ENCODE measurements at regions not wholly inside any gene's neighbourhood (a gene's known extent, or its start where the extent isn't known, plus 50 kb on each side); places are given as distances from the start of the nearest gene placed in this dataset.

DNA sequence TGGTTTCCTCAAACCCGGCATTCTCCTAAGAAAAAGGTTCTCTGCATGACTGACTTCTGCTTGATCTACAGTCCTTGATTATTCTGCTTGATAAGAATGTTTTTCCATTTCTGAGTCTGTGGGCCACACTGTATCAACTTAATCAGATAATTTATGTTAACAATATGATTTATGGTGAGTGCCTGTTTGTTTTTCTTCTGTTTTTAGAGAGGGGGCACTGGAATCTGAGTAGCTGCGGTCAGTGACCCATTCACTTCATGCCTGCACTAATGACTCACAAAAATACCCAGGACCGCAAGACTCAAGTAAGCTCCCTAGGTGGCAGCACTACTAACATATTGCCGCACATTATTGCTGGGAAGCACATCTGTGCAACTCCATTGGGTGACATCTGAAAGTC lies 542.3 kb upstream of the ATXN8OS start:
- TF ChIP-seq, protein P1, sequence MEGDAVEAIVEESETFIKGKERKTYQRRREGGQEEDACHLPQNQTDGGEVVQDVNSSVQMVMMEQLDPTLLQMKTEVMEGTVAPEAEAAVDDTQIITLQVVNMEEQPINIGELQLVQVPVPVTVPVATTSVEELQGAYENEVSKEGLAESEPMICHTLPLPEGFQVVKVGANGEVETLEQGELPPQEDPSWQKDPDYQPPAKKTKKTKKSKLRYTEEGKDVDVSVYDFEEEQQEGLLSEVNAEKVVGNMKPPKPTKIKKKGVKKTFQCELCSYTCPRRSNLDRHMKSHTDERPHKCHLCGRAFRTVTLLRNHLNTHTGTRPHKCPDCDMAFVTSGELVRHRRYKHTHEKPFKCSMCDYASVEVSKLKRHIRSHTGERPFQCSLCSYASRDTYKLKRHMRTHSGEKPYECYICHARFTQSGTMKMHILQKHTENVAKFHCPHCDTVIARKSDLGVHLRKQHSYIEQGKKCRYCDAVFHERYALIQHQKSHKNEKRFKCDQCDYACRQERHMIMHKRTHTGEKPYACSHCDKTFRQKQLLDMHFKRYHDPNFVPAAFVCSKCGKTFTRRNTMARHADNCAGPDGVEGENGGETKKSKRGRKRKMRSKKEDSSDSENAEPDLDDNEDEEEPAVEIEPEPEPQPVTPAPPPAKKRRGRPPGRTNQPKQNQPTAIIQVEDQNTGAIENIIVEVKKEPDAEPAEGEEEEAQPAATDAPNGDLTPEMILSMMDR (conservative IDR thresholded peaks at IDR 0.05; ENCODE audit: low read depth, low read length): no peak
- no peak overlapping the region for H3K9ac ChIP-seq
- no peaks in the 10 kb centered on the region for H3K36me3 ChIP-seq (ENCODE audit: insufficient read depth)
- no peak overlapping the region for H3K27ac ChIP-seq
- no peak overlapping the region for H2AFZ ChIP-seq (ENCODE audit: low read depth)
- H3K27me3 ChIP-seq (ENCODE audit: insufficient read depth, low read depth): no peaks in the 10 kb centered on the region
- no peak overlapping the region for H3K4me2 ChIP-seq
- H4K20me1 ChIP-seq (ENCODE audit: insufficient read depth): no peaks in the 10 kb centered on the region
- no peaks in the 10 kb centered on the region for H3K79me2 ChIP-seq (ENCODE audit: insufficient read depth, low read depth)
- H3K4me1 ChIP-seq (ENCODE audit: low read depth, poor library complexity, severe bottlenecking): no peaks in the 10 kb centered on the region
- H3K4me3 ChIP-seq (IDR thresholded peaks at IDR 0.05; ENCODE audit: insufficient read depth, low read depth, low read length): no peak overlapping the region

DNA sequence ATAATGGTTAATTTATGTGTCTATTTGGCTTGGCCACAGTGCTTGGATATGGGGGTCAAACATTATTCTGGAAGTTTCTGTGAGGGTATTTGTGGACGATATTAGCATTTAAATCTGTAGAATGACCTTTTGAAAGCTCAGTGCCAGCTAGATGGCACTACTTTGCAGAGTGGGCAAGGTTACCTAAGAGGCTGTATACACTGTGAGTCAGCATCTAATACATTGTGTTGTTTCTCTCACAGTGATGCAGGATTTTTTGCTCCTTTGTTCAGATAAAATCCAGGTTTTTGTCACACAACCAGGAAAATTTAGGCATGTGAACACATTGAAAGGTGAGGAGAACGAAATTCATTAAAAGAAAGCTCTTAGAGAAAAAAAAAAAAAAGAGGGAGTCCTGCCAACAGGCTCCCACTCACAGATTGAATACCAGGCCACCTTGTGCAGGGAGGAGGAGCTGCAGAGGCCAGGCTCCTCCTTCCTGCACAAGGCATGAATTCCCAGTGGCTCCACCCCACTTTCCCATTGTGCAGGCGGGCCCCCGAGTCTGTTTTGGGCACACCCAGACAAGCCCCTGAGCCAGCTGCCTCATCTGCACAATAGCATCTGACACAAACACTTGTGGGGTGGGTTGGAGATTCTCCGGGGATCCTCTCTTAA lies 551.0 kb upstream of the ATXN8OS start:
- no peaks in the 10 kb centered on the region for H3K36me3 ChIP-seq (ENCODE audit: insufficient read depth)
- no peak overlapping the region for H3K27ac ChIP-seq
- no peak overlapping the region for H3K9ac ChIP-seq
- no peaks in the 10 kb centered on the region for H3K4me1 ChIP-seq (ENCODE audit: low read depth, poor library complexity, severe bottlenecking)
- no peak overlapping the region for H2AFZ ChIP-seq (ENCODE audit: low read depth)
- no peaks in the 10 kb centered on the region for H4K20me1 ChIP-seq (ENCODE audit: insufficient read depth)
- TF ChIP-seq, protein P1 (conservative IDR thresholded peaks at IDR 0.05; ENCODE audit: low read depth, low read length): no peak
- H3K4me2 ChIP-seq: no peak overlapping the region
- H3K79me2 ChIP-seq (ENCODE audit: insufficient read depth, low read depth): no peaks in the 10 kb centered on the region
- H3K27me3 ChIP-seq (ENCODE audit: insufficient read depth, low read depth): no peaks in the 10 kb centered on the region
- H3K4me3 ChIP-seq (IDR thresholded peaks at IDR 0.05; ENCODE audit: insufficient read depth, low read depth, low read length): no peak overlapping the region

DNA sequence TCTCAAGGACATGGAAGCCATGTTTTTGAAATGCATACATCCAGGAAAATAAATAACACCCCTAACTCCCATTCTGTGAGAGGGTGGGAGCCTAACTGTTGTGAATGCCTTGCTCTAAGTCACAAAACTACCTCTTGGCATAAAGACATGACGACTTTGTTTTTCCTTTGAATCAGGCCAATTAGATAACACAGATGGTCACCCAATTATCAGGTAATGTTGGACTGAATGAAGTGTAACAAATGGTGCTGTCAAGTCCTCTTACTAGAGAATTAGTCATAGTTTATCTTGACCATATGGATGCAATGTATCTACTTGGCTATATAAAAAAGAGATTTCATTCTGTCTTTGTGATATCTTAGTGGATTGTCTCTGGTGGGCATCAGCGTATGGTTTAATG lies 553.6 kb upstream of the ATXN8OS start:
- no peaks in the 10 kb centered on the region for H3K4me1 ChIP-seq (ENCODE audit: low read depth, poor library complexity, severe bottlenecking)
- no peaks in the 10 kb centered on the region for H3K27me3 ChIP-seq (ENCODE audit: insufficient read depth, low read depth)
- TF ChIP-seq, protein P1 (conservative IDR thresholded peaks at IDR 0.05; ENCODE audit: low read depth, low read length): no peak

DNA sequence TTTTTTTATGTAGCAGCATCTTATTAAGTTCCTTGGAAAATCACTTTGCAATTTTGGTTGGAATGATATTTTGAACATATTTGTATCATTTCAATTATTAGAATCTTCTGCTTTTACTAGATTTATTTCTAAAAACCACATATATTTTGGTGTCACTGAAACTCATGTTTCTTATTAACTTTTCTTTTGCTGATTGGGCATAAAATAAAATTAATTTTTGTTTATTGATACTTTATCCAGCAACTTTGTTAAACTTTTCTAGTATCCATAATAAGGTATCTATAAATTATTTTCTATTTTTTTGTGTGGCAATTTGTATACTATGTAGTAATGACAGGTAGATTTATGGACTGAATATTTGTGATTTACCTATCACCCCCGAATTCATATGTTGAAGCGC lies 556.4 kb upstream of the ATXN8OS start:
- H3K27ac ChIP-seq: no peak overlapping the region
- no peaks in the 10 kb centered on the region for H4K20me1 ChIP-seq (ENCODE audit: insufficient read depth)
- H3K79me2 ChIP-seq (ENCODE audit: insufficient read depth, low read depth): no peaks in the 10 kb centered on the region
- no peaks in the 10 kb centered on the region for H3K27me3 ChIP-seq (ENCODE audit: insufficient read depth, low read depth)
- TF ChIP-seq, protein P1 (conservative IDR thresholded peaks at IDR 0.05; ENCODE audit: low read depth, low read length): no peak
- no peak overlapping the region for H2AFZ ChIP-seq (ENCODE audit: low read depth)
- no peak overlapping the region for H3K4me2 ChIP-seq
- no peaks in the 10 kb centered on the region for H3K36me3 ChIP-seq (ENCODE audit: insufficient read depth)
- no peak overlapping the region for H3K9ac ChIP-seq
- no peaks in the 10 kb centered on the region for H3K4me1 ChIP-seq (ENCODE audit: low read depth, poor library complexity, severe bottlenecking)
- H3K4me3 ChIP-seq (IDR thresholded peaks at IDR 0.05; ENCODE audit: insufficient read depth, low read depth, low read length): no peak overlapping the region

More for the DNA sequence above, 553.6 kb upstream of the ATXN8OS start:
- Histone ChIP-seq H4K20me1 (ENCODE audit: insufficient read depth) (no peaks in the 10 kb centered on the region), H3K4me2 (no peak overlapping the region), H3K79me2 (ENCODE audit: insufficient read depth, low read depth) (no peaks in the 10 kb centered on the region), H3K27ac (no peak overlapping the region), H3K4me3 (IDR thresholded peaks at IDR 0.05; ENCODE audit: insufficient read depth, low read depth, low read length) (no peak overlapping the region), H2AFZ (ENCODE audit: low read depth) (no peak overlapping the region), H3K9ac (no peak overlapping the region), H3K36me3 (ENCODE audit: insufficient read depth) (no peaks in the 10 kb centered on the region)
